ENCODE measurements at regions not wholly inside any gene's neighbourhood (a gene's known extent, or its start where the extent isn't known, plus 50 kb on each side); places are given as distances from the start of the nearest gene placed in this dataset.

GRCh38 chr16:74075393-74075792 lies 221.2 kb upstream of the PSMD7 start:
- Histone ChIP-seq H3K14ac (replicated peaks; ENCODE audit: low read depth, low read length) (no peak overlapping the region), H2BK15ac (ENCODE audit: low read depth, low read length) (no peak overlapping the region), H2BK20ac (ENCODE audit: low read depth, low read length) (no peak overlapping the region), H2BK5ac (ENCODE audit: low read depth, low read length, poor library complexity, severe bottlenecking) (no peak overlapping the region), H3K9me1 (ENCODE audit: insufficient read depth, low read length) (no peaks in the 10 kb centered on the region), H3K9ac (ENCODE audit: low read depth, low read length) (no peak overlapping the region), H4K5ac (ENCODE audit: low read depth, low read length) (no peak overlapping the region), H3K4ac (ENCODE audit: low read depth, low read length) (no peak overlapping the region), H3K18ac (ENCODE audit: low read depth, low read length) (no peak overlapping the region), H3K4me1 (ENCODE audit: control insufficient read depth, insufficient read depth, low read length) (no peaks in the 10 kb centered on the region), H2AK5ac (ENCODE audit: low read depth, low read length) (no peak overlapping the region), H3K27me3 (ENCODE audit: control insufficient read depth, insufficient read depth, low read length) (no peaks in the 10 kb centered on the region), H2BK120ac (ENCODE audit: low read depth, low read length) (no peak overlapping the region), H3K9me3 (ENCODE audit: control insufficient read depth, insufficient read depth, low read length) (peaks cover 2% of the 10 kb centered on the region; the same call in 1 of the 2 replicates), H3K4me2 (ENCODE audit: low read depth, low read length) (no peak overlapping the region), H3K56ac (ENCODE audit: extremely low read depth, insufficient read depth, low read length) (no peak overlapping the region), H4K20me1 (ENCODE audit: insufficient read depth, low read length) (no peaks in the 10 kb centered on the region), H2AK9ac (replicated peaks; ENCODE audit: low read depth, low read length, poor library complexity) (no peak overlapping the region), H3K27ac (ENCODE audit: insufficient read depth, low read length) (no peak overlapping the region), H4K91ac (ENCODE audit: insufficient read depth, low read depth, low read length) (no peak overlapping the region), H3K79me1 (ENCODE audit: low read depth in 1 of 2, low read length in 2 of 2) (no peaks in the 10 kb centered on the region), H4K8ac (ENCODE audit: low read depth in 2 of 2, low read length in 2 of 2) (no peak overlapping the region), H3K4me3 (ENCODE audit: insufficient read depth, low read depth, low read length) (no peak overlapping the region), H2AFZ (replicated peaks; ENCODE audit: low read length, poor library complexity) (no peak overlapping the region), H3K36me3 (ENCODE audit: control insufficient read depth, insufficient read depth, low read length) (no peaks in the 10 kb centered on the region), H3K23ac (ENCODE audit: low read depth, low read length) (no peak overlapping the region)
- dilution Hi-C loops (cut with HindIII; ENCODE audit: low sequenced_read_pairs, unreplicated experiment) (no loop called here), in situ Hi-C loops (cut with MboI; ENCODE audit: low sequenced_read_pairs) (no loop called here), intact Hi-C loops (cut with micrococcal nuclease) (no loop called here)
- CTCF ChIA-PET: no interaction called here
- no TSS peak for BruUV-seq (replicated peaks)
- POLR2A ChIA-PET (ENCODE audit: unreplicated experiment): no interaction called here
- DNase-seq (no peak), ATAC-seq (ENCODE audit: low read depth) (no peak)
- no CpG with 5 or more reads among the region's 4 CpGs for whole genome bisulfite sequencing, 2 experiments (ENCODE audit: extremely low coverage in 2 of 2, insufficient read length in 1 of 2)
- TF ChIP-seq BHLHE40 (IDR thresholded peaks at IDR 0.05; ENCODE audit: low read depth, low read length) (no peak), MXI1 (IDR thresholded peaks at IDR 0.05; ENCODE audit: borderline replicate concordance, low read depth, low read length) (no peak), SMC3 (IDR thresholded peaks at IDR 0.05; ENCODE audit: low read depth, low read length) (no peak), CEBPB (IDR thresholded peaks at IDR 0.05; ENCODE audit: low read depth, low read length) (no peak), RFX5 (IDR thresholded peaks at IDR 0.05; ENCODE audit: low read depth, low read length) (no peak), MAZ (IDR thresholded peaks at IDR 0.05; ENCODE audit: borderline replicate concordance, low read depth, low read length) (no peak), FOS (IDR thresholded peaks at IDR 0.05; ENCODE audit: low read depth, low read length) (no peak), CTCF (conservative IDR thresholded peaks at IDR 0.05; ENCODE audit: low read depth, low read length) (no peak), RAD21 (IDR thresholded peaks at IDR 0.05; ENCODE audit: low read length) (no peak), MAFK (IDR thresholded peaks at IDR 0.05; ENCODE audit: low read depth, low read length) (no peak), RCOR1 (IDR thresholded peaks at IDR 0.05; ENCODE audit: insufficient replicate concordance, low read length) (no peak), CHD1 (IDR thresholded peaks at IDR 0.05; ENCODE audit: low read depth, low read length) (no peak)
